BE2C (cell line): ENCODE measurements at regions not wholly inside any gene's neighbourhood (a gene's known extent, or its start where the extent isn't known, plus 50 kb on each side); places are given as distances from the start of the nearest gene placed in this dataset.

Experiments used
- DNase-seq: peaks from one replicate; pipeline ENCODE4 v3.0.0-alpha.2; 2020
- H3K27me3 ChIP-seq: fragments of 250-450 bp; sonication (Bioruptor Pico); 2 replicates; pipeline ENCODE4 v1.5.1; 2020; ENCODE audit warnings: mild to moderate bottlenecking
- H3K36me3 ChIP-seq: fragments of 250-450 bp; sonication (Bioruptor Pico); 2 replicates; pipeline ENCODE4 v1.5.1; 2020; ENCODE audit warnings: mild to moderate bottlenecking
- H3K4me1 ChIP-seq: fragments of 250-450 bp; sonication (Bioruptor Pico); 2 replicates; pipeline ENCODE4 v1.5.1; 2020
- H3K4me3 ChIP-seq: 2 replicates; pipeline ENCODE4 v1.5.1; 2011; ENCODE audit warnings: low read depth, low read length
- H3K9me3 ChIP-seq: fragments of 250-450 bp; sonication (Bioruptor Pico); 2 replicates; pipeline ENCODE4 v1.5.1; 2020
- CTCF ChIP-seq: IDR thresholded peaks from 2 replicates; pipeline ENCODE4 v1.5.1; 2012; ENCODE audit warnings: mild to moderate bottlenecking, low read depth, low read length

- H3K27me3 ChIP-seq: no peaks in the 10 kb centered on the region
- no peaks in the 10 kb centered on the region for H3K9me3 ChIP-seq
- no peak for TF ChIP-seq CTCF
- no peak overlapping the region for H3K4me3 ChIP-seq
- H3K4me1 ChIP-seq: no peaks in the 10 kb centered on the region
- no peak for DNase-seq
- no peaks in the 10 kb centered on the region for H3K36me3 ChIP-seq
Measured at GRCh38 chr16:6633456-6633855, 699.2 kb upstream of the RBFOX1 start.

- TF ChIP-seq CTCF: no peak
- H3K27me3 ChIP-seq: no peaks in the 10 kb centered on the region
- H3K4me1 ChIP-seq: no peaks in the 10 kb centered on the region
Measured at GRCh38 chr16:6629110-6629509, 703.5 kb upstream of the RBFOX1 start.

GRCh38 chr16:6625606-6626005 is 707.0 kb upstream of the RBFOX1 start:
- no peaks in the 10 kb centered on the region for H3K9me3 ChIP-seq
- H3K36me3 ChIP-seq: no peaks in the 10 kb centered on the region
- H3K4me3 ChIP-seq: no peak overlapping the region
- no peaks in the 10 kb centered on the region for H3K27me3 ChIP-seq
- no peaks in the 10 kb centered on the region for H3K4me1 ChIP-seq
- DNase-seq: no peak
- TF ChIP-seq CTCF: no peak

More at GRCh38 chr16:6629110-6629509, 703.5 kb upstream of the RBFOX1 start:
- H3K4me3 ChIP-seq: no peak overlapping the region
- H3K36me3 ChIP-seq: no peaks in the 10 kb centered on the region
- DNase-seq: no peak
- no peaks in the 10 kb centered on the region for H3K9me3 ChIP-seq

GRCh38 chr16:6618874-6619273 is 713.8 kb upstream of the RBFOX1 start:
- TF ChIP-seq CTCF: no peak
- DNase-seq: no peak
- Histone ChIP-seq H3K36me3 (no peaks in the 10 kb centered on the region), H3K9me3 (no peaks in the 10 kb centered on the region), H3K4me3 (no peak overlapping the region), H3K27me3 (no peaks in the 10 kb centered on the region), H3K4me1 (no peaks in the 10 kb centered on the region)

GRCh38 chr16:6616746-6617145 is 715.9 kb upstream of the RBFOX1 start:
- Histone ChIP-seq H3K4me3 (no peak overlapping the region), H3K27me3 (no peaks in the 10 kb centered on the region), H3K4me1 (no peaks in the 10 kb centered on the region), H3K9me3 (no peaks in the 10 kb centered on the region), H3K36me3 (no peaks in the 10 kb centered on the region)
- TF ChIP-seq CTCF: no peak
- DNase-seq: no peak

- H3K36me3 ChIP-seq: no peaks in the 10 kb centered on the region
- TF ChIP-seq CTCF: no peak
- no peaks in the 10 kb centered on the region for H3K27me3 ChIP-seq
- no peak for DNase-seq
- H3K4me1 ChIP-seq: no peaks in the 10 kb centered on the region
- H3K4me3 ChIP-seq: no peak overlapping the region
- no peaks in the 10 kb centered on the region for H3K9me3 ChIP-seq
Measured at GRCh38 chr16:6615636-6616035, 717.0 kb upstream of the RBFOX1 start.
